K562 (cell line): ENCODE measurements at regions not wholly inside any gene's neighbourhood (a gene's known extent, or its start where the extent isn't known, plus 50 kb on each side); places are given as distances from the start of the nearest gene placed in this dataset.

Experiments
- ATAC-seq: fragments of 200-7000 bp; cut with Tn5 transposase; 3 replicates; pipeline ENCODE4 v1.9.1; 2020; ENCODE audit warnings: moderate library complexity
- BruUV-seq: library from RNA; stranded (reverse); fragments of 400-500 nt; replicated peaks from 2 replicates; lab custom pipeline; 2021; lab: Mats Ljungman, UMichigan
- CTCF ChIA-PET: fragments of 300-600 bp; formaldehyde crosslinking; extraction: SDS; loops from one replicate; lab custom pipeline; 2021; ENCODE audit warnings: low intra/inter-chr PET ratio; lab: Yijun Ruan, JAX
- POLR2A ChIA-PET: fragments of 300-600, 350-650 bp; sonication (Branson Sonifier 250); formaldehyde crosslinking; extraction: SDS; loops from one replicate; lab custom pipeline; 2021; ENCODE audit warnings: antibody characterized with exemption, inconsistent platforms; lab: Yijun Ruan, JAX
- DNase-seq, 4 experiments: peaks; one replicate each; pipeline versions ENCODE4 v3.0.0 to v3.0.0-alpha.2; 2011 to 2018; ENCODE audit warnings: low spot score in 3 of 4, mixed read lengths in 3 of 4; ENCODE audit errors: extremely low read depth in 1 of 4
- FAIRE-seq: peaks from 2 replicates; lab custom pipeline; 2011; peaks lifted over from hg19 to GRCh38; lab: Jason Lieb, UNC
- H2AFZ ChIP-seq: 2 replicates; pipeline ENCODE4 v1.6.0; 2011; ENCODE audit warnings: low read depth, low read length, control low read depth, inconsistent platforms
- H3K27ac ChIP-seq: fragments of 200-600 bp; 3 replicates; pipeline ENCODE4 v1.8.0; 2011; ENCODE audit warnings: low read depth, mild to moderate bottlenecking, control low read depth, inconsistent platforms, low read length, moderate library complexity, mixed read lengths; ENCODE audit errors: extremely low read depth
- H3K27me3 ChIP-seq, 2 experiments: fragments of 300-600 bp in 1 of 2; 2 replicates in 1 of 2; 3 replicates in 1 of 2; pipeline versions ENCODE4 v1.6.0 to v1.8.0; 2011; ENCODE audit warnings: inconsistent platforms in 2 of 2, low read length in 2 of 2, mild to moderate bottlenecking in 1 of 2, mixed read lengths in 1 of 2, moderate library complexity in 1 of 2; ENCODE audit not compliant: control insufficient read depth in 2 of 2, insufficient read depth in 2 of 2
- H3K36me3 ChIP-seq: fragments of 300-600 bp; 3 replicates; pipeline ENCODE4 v1.8.0; 2011; ENCODE audit warnings: mild to moderate bottlenecking, low read length, inconsistent platforms; ENCODE audit not compliant: control insufficient read depth, insufficient read depth
- H3K4me1 ChIP-seq, 2 experiments: fragments of 200-600 bp in 1 of 2; replicated peaks in 1 of 2; 2 replicates in 1 of 2; 3 replicates in 1 of 2; pipeline versions ENCODE4 v1.5.1 to v1.8.0; 2011; ENCODE audit warnings: inconsistent platforms in 2 of 2, low read length in 2 of 2, mild to moderate bottlenecking in 1 of 2, mixed read lengths in 1 of 2, moderate library complexity in 1 of 2; ENCODE audit not compliant: control insufficient read depth in 2 of 2, insufficient read depth in 2 of 2
- H3K4me2 ChIP-seq: 2 replicates; pipeline ENCODE4 v1.6.1; 2011; ENCODE audit warnings: low read length, control low read depth, inconsistent platforms, mixed read lengths; ENCODE audit not compliant: insufficient read depth
- H3K4me3 ChIP-seq: fragments of 200-600 bp; sonication (generic), shearing (Covaris generic); 2 replicates; pipeline ENCODE4 v1.5.1; 2016; ENCODE audit warnings: control low read depth, inconsistent platforms
- H3K79me2 ChIP-seq: fragments of 200-600 bp; 3 replicates; pipeline ENCODE4 v1.8.0; 2011; ENCODE audit warnings: low read length, inconsistent platforms; ENCODE audit not compliant: control insufficient read depth, insufficient read depth
- H3K9ac ChIP-seq, 2 experiments: 2 replicates each; pipeline versions ENCODE4 v1.6.0 to v1.6.1; 2011; ENCODE audit warnings: low read depth in 2 of 2, low read length in 2 of 2, control low read depth in 1 of 2, inconsistent platforms in 1 of 2, mild to moderate bottlenecking in 1 of 2, mixed read lengths in 1 of 2; ENCODE audit not compliant: insufficient read depth in 1 of 2
- H3K9me1 ChIP-seq: one replicate; pipeline ENCODE4 v1.6.0; 2011; ENCODE audit warnings: inconsistent platforms, mild to moderate bottlenecking, low read length, moderate library complexity; ENCODE audit not compliant: control insufficient read depth, insufficient read depth
- H3K9me3 ChIP-seq: replicated peaks from 2 replicates; pipeline ENCODE4 v1.5.1; 2011; ENCODE audit warnings: low read depth, low read length, inconsistent platforms; ENCODE audit not compliant: control insufficient read depth, insufficient read depth
- H4K20me1 ChIP-seq: replicated peaks from 2 replicates; pipeline ENCODE4 v1.6.1; 2011; ENCODE audit warnings: low read length, inconsistent platforms, mixed read lengths; ENCODE audit not compliant: control insufficient read depth, insufficient read depth
- BRCA1 ChIP-seq, 2 experiments: fragments of 450-650 bp in 1 of 2; sonication (generic) in 1 of 2; formaldehyde crosslinking in 1 of 2; IDR thresholded peaks; 2 replicates each; pipeline versions ENCODE4 v1.5.0 to v1.6.1; 2017 to 2020; ENCODE audit warnings: mild to moderate bottlenecking in 1 of 2, missing genetic modification reagents in 1 of 2
- ILF3 ChIP-seq: fragments of 450-650 bp; IDR thresholded peaks from 2 replicates; pipeline ENCODE4 v1.6.1; 2018; ENCODE audit warnings: antibody characterized with exemption, mild to moderate bottlenecking, moderate library complexity, borderline replicate concordance
- NFXL1 ChIP-seq: fragments of 450-650 bp; formaldehyde crosslinking; IDR thresholded peaks from 2 replicates; pipeline ENCODE4 v1.4.0; 2021; ENCODE audit warnings: mild to moderate bottlenecking
- RBM25 ChIP-seq: fragments of 200-400 bp; formaldehyde crosslinking; IDR thresholded peaks from 2 replicates; pipeline ENCODE4 v1.6.1; 2018; ENCODE audit warnings: low read length, low read depth, moderate library complexity; ENCODE audit not compliant: severe bottlenecking
- RFX5 ChIP-seq: IDR thresholded peaks from 2 replicates; pipeline ENCODE4 v1.6.1; 2011; ENCODE audit warnings: low read depth, mild to moderate bottlenecking, improper control_type of control experiment, low read length
- SRSF9 ChIP-seq: fragments of 200-400 bp; formaldehyde crosslinking; IDR thresholded peaks from 2 replicates; pipeline ENCODE4 v1.6.1; 2017; ENCODE audit warnings: low read depth, low read length, borderline replicate concordance
- TFAM ChIP-seq: fragments of 250-450 bp; sonication (Bioruptor Pico); conservative IDR thresholded peaks from 2 replicates; pipeline ENCODE4 v1.5.0; 2021; ENCODE audit warnings: mild to moderate bottlenecking, moderate library complexity
- ZNF551 ChIP-seq: fragments of 250-450 bp; sonication (Bioruptor Pico); IDR thresholded peaks from 2 replicates; pipeline ENCODE4 v1.5.0; 2021; ENCODE audit warnings: mild to moderate bottlenecking, moderate library complexity
- WGBS: fragments of 100-300 bp; shearing (Covaris generic); methylation state at CpG from one replicate; pipeline ENCODE4 v1.1.6; 2016; ENCODE audit warnings: low coverage, mixed read lengths; ENCODE audit not compliant: insufficient coverage; ENCODE audit errors: missing lambda C conversion rate; 5-methylcytosine and 5-hydroxymethylcytosine counted together
- in situ Hi-C: fragments of 300-500 bp; cut with MboI; formaldehyde crosslinking; loops from 4 replicates; pipeline ENCODE4 v1.15.0; 2018; ENCODE audit warnings: inconsistent platforms, mixed read lengths
- intact Hi-C: fragments of 100-400 bp; cut with micrococcal nuclease; formaldehyde crosslinking; loops from 2 replicates; pipeline ENCODE4 v1.14.2; 2022
- TF ChIP-seq, protein P1 (sequence below): fragments of 450-650 bp; formaldehyde crosslinking; IDR thresholded peaks from 2 replicates; pipeline ENCODE4 v1.4.0; 2020; ENCODE audit warnings: mild to moderate bottlenecking, moderate library complexity
- TF ChIP-seq, protein P2 (sequence below): fragments of 250-450 bp; sonication (Bioruptor Pico); IDR thresholded peaks from 2 replicates; pipeline ENCODE4 v1.8.0; 2021; ENCODE audit warnings: mild to moderate bottlenecking, moderate library complexity

DNA sequence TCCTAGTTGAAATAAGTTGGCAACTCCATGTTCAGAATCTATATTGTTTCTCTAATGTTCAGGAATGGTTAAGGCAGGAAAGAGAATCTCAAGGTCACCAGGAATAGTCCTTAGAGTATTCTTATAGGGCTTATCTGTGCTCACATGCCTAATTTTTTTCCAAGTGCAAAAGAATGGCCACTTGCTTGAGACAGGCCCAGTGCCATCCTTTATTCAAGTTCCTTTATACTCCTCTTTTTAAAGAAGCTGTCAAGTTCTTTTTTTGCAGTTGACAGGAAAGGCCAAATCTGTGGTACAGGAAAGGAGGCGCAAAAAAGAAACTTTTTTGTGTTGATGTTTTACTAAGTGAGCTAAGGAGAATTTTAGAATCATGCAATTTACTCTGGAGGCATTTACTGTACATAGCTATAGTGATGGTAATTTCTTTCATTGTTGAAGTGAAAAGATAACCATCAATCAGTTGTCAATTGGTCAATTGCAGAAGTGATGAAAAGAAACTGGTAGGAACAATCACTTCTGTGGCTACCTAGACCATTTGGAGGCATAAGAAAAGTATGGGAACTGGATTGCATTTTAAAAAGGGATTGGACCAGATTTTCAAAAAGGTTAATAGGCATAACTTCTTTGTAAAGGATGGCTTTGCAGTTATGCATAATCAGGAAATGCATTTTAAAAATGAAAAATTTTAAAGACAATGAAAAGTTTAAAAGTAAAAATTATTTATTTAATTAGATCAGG is 102.5 kb upstream of the SOX2 start:
- no peak for DNase-seq
- intact Hi-C loops = no loop called here

More for the DNA sequence above, 102.5 kb upstream of the SOX2 start:
- Histone ChIP-seq H3K4me1 (no peaks in the 10 kb centered on the region), H2AFZ (no peak overlapping the region), H3K9me1 (no peaks in the 10 kb centered on the region), H3K27ac (no peak overlapping the region), H3K79me2 (no peaks in the 10 kb centered on the region), H4K20me1 (no peaks in the 10 kb centered on the region), H3K9me3 (no peaks in the 10 kb centered on the region), H3K4me2 (no peak overlapping the region), H3K9ac (no peak overlapping the region), H3K36me3 (no peaks in the 10 kb centered on the region), H3K27me3 (no peaks in the 10 kb centered on the region), H3K4me3 (no peak overlapping the region)
- ChIA-PET CTCF (no interaction called here), POLR2A (no interaction called here)
- TF ChIP-seq NFXL1 = no peak
- no peak for TF ChIP-seq TFAM (CRISPR knock-in tag)
- no peak for TF ChIP-seq SRSF9
- TF ChIP-seq, protein P1, sequence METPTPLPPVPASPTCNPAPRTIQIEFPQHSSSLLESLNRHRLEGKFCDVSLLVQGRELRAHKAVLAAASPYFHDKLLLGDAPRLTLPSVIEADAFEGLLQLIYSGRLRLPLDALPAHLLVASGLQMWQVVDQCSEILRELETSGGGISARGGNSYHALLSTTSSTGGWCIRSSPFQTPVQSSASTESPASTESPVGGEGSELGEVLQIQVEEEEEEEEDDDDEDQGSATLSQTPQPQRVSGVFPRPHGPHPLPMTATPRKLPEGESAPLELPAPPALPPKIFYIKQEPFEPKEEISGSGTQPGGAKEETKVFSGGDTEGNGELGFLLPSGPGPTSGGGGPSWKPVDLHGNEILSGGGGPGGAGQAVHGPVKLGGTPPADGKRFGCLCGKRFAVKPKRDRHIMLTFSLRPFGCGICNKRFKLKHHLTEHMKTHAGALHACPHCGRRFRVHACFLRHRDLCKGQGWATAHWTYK (CRISPR knock-in tag) = no peak
- TF ChIP-seq ZNF551 = no peak
- TF ChIP-seq RBM25 = no peak
- no peak for TF ChIP-seq ILF3
- no peak for TF ChIP-seq RFX5
- no peak for TF ChIP-seq BRCA1 (IDR thresholded peaks at IDR 0.05)
- TF ChIP-seq BRCA1 (CRISPR knock-in tag; IDR thresholded peaks at IDR 0.05) = no peak
- TF ChIP-seq, protein P2, sequence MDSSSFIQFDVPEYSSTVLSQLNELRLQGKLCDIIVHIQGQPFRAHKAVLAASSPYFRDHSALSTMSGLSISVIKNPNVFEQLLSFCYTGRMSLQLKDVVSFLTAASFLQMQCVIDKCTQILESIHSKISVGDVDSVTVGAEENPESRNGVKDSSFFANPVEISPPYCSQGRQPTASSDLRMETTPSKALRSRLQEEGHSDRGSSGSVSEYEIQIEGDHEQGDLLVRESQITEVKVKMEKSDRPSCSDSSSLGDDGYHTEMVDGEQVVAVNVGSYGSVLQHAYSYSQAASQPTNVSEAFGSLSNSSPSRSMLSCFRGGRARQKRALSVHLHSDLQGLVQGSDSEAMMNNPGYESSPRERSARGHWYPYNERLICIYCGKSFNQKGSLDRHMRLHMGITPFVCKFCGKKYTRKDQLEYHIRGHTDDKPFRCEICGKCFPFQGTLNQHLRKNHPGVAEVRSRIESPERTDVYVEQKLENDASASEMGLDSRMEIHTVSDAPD (CRISPR knock-in tag) = no peak
- FAIRE-seq = no peak
- BruUV-seq = no TSS peak
- in situ Hi-C loops = no loop called here
- 0% methylated on average over 1 of the region's 1 CpG for WGBS
- no peak for ATAC-seq
